ENCODE measurements at regions not wholly inside any gene's neighbourhood (a gene's known extent, or its start where the extent isn't known, plus 50 kb on each side); places are given as distances from the start of the nearest gene placed in this dataset.
A peak's percentile ranks its signal among the peaks of the same experiment; 100 is the strongest.

- TF ChIP-seq EZH2 (IDR thresholded peaks at IDR 0.05; ENCODE audit: borderline replicate concordance) (no peak), CTCF (IDR thresholded peaks at IDR 0.05; ENCODE audit: poor library complexity) (no peak), EZH2phosphoT487 (IDR thresholded peaks at IDR 0.05; ENCODE audit: low read depth, severe bottlenecking, unreplicated experiment) (no peak)
These were observed 51.8 kb upstream of the PSD2 start for GRCh38 chr5:139743804-139744203.

GRCh38 chr5:139744471-139745131 is 51.0 kb upstream of the PSD2 start:
- Histone ChIP-seq H3K4me3 (no peak overlapping the region), H3K4me2 (no peak overlapping the region), H3K27ac (no peak overlapping the region), H3K9me3 (ENCODE audit: low read depth) (no peaks in the 10 kb centered on the region), H3K36me3 (replicated peaks; ENCODE audit: insufficient read depth, low read depth) (no peaks in the 10 kb centered on the region), H2AFZ (no peak overlapping the region), H3K27me3 (peaks cover 17% of the 10 kb centered on the region), H3K9me2 (replicated peaks; ENCODE audit: insufficient read depth) (no peaks in the 10 kb centered on the region), H3K4me1 (ENCODE audit: insufficient read depth) (peaks cover 35% of the 10 kb centered on the region), H4K20me1 (ENCODE audit: insufficient read depth, poor library complexity, severe bottlenecking) (no peaks in the 10 kb centered on the region), H3K79me2 (no peaks in the 10 kb centered on the region)
- WGBS (ENCODE audit: low lambda C conversion rate, missing lambda C conversion rate) = 78% methylated on average over 12 of the region's 12 CpGs
- TF ChIP-seq EZH2phosphoT487 (IDR thresholded peaks at IDR 0.05; ENCODE audit: low read depth, severe bottlenecking, unreplicated experiment) (no peak), CTCF (IDR thresholded peaks at IDR 0.05; ENCODE audit: poor library complexity) (no peak), EZH2 (IDR thresholded peaks at IDR 0.05; ENCODE audit: borderline replicate concordance) (no peak)
- DNase-seq (ENCODE audit: low spot score) = peak; percentile 12

More at GRCh38 chr5:139743804-139744203, 51.8 kb upstream of the PSD2 start:
- H2AFZ ChIP-seq = no peak overlapping the region
- H3K36me3 ChIP-seq (replicated peaks; ENCODE audit: insufficient read depth, low read depth) = no peaks in the 10 kb centered on the region
- peaks cover 14% of the 10 kb centered on the region for H3K27me3 ChIP-seq
- H4K20me1 ChIP-seq (ENCODE audit: insufficient read depth, poor library complexity, severe bottlenecking) = no peaks in the 10 kb centered on the region
- peaks cover 39% of the 10 kb centered on the region for H3K4me1 ChIP-seq (ENCODE audit: insufficient read depth)
- 94% methylated on average over 2 of the region's 2 CpGs for WGBS (ENCODE audit: low lambda C conversion rate, missing lambda C conversion rate)
- H3K27ac ChIP-seq = no peak overlapping the region
- no peaks in the 10 kb centered on the region for H3K9me3 ChIP-seq (ENCODE audit: low read depth)
- H3K4me3 ChIP-seq = no peak overlapping the region
- H3K4me2 ChIP-seq = no peak overlapping the region
- no peaks in the 10 kb centered on the region for H3K79me2 ChIP-seq
- DNase-seq (ENCODE audit: low spot score) = peak; percentile 3
- H3K9me2 ChIP-seq (replicated peaks; ENCODE audit: insufficient read depth) = no peaks in the 10 kb centered on the region

GRCh38 chr5:139745132-139745799 is 50.3 kb upstream of the PSD2 start:
- Histone ChIP-seq H3K27ac (peak overlapping the region; percentile 7), H3K4me2 (peak overlapping the region; percentile 91), H3K27me3 (peaks cover 17% of the 10 kb centered on the region), H3K79me2 (no peaks in the 10 kb centered on the region), H3K4me3 (no peak overlapping the region), H2AFZ (no peak overlapping the region), H3K9me3 (ENCODE audit: low read depth) (no peaks in the 10 kb centered on the region), H4K20me1 (ENCODE audit: insufficient read depth, poor library complexity, severe bottlenecking) (no peaks in the 10 kb centered on the region), H3K4me1 (ENCODE audit: insufficient read depth) (peaks cover 35% of the 10 kb centered on the region), H3K36me3 (replicated peaks; ENCODE audit: insufficient read depth, low read depth) (no peaks in the 10 kb centered on the region), H3K9me2 (replicated peaks; ENCODE audit: insufficient read depth) (no peaks in the 10 kb centered on the region)
- DNase-seq (ENCODE audit: low spot score) = peak; percentile 83
- 42% methylated on average over 17 of the region's 17 CpGs for WGBS (ENCODE audit: low lambda C conversion rate, missing lambda C conversion rate)
- TF ChIP-seq EZH2 (IDR thresholded peaks at IDR 0.05; ENCODE audit: borderline replicate concordance) (no peak), CTCF (IDR thresholded peaks at IDR 0.05; ENCODE audit: poor library complexity) (no peak), EZH2phosphoT487 (IDR thresholded peaks at IDR 0.05; ENCODE audit: low read depth, severe bottlenecking, unreplicated experiment) (no peak)
